ENCODE measurements at regions not wholly inside any gene's neighbourhood (a gene's known extent, or its start where the extent isn't known, plus 50 kb on each side); places are given as distances from the start of the nearest gene placed in this dataset.

GRCh38 chr6:132961122-132961521 lies 146.8 kb downstream of the RPS12 start:
- TF ChIP-seq CTCF (IDR thresholded peaks at IDR 0.05; ENCODE audit: control extremely low read depth in 1 of 3, insufficient read depth in 1 of 3, low read depth in 1 of 3, low read length in 3 of 3) = no peak
- no peak for TF ChIP-seq SP2 (IDR thresholded peaks at IDR 0.05; ENCODE audit: low read length)
- no peak for TF ChIP-seq JUND (IDR thresholded peaks at IDR 0.05; ENCODE audit: low read length)
- no peak for TF ChIP-seq EZH2 (IDR thresholded peaks at IDR 0.05; ENCODE audit: low read depth, low read length, severe bottlenecking)
- no peak for TF ChIP-seq GTF2F1 (IDR thresholded peaks at IDR 0.05; ENCODE audit: borderline replicate concordance, low read depth, low read length)
- no peak for TF ChIP-seq POU5F1 (IDR thresholded peaks at IDR 0.05; ENCODE audit: low read depth, low read length)
- TF ChIP-seq CHD7 (IDR thresholded peaks at IDR 0.05; ENCODE audit: insufficient replicate concordance, low read length) = no peak

Measured in H1 (cell line).